ENCODE measurements at regions not wholly inside any gene's neighbourhood (a gene's known extent, or its start where the extent isn't known, plus 50 kb on each side); places are given as distances from the start of the nearest gene placed in this dataset.

GRCh38 chr10:29858702-29859267 lies 200.6 kb downstream of the JCAD start:
- no peak for TF ChIP-seq YY1 (IDR thresholded peaks at IDR 0.05; ENCODE audit: low read depth)
- no peak for TF ChIP-seq USF1 (IDR thresholded peaks at IDR 0.05; ENCODE audit: borderline replicate concordance, low read depth)

All from SK-N-SH (cell line).